SK-N-SH (cell line): ENCODE measurements at regions not wholly inside any gene's neighbourhood (a gene's known extent, or its start where the extent isn't known, plus 50 kb on each side); places are given as distances from the start of the nearest gene placed in this dataset.

Experiments used
- CTCF ChIA-PET: fragments of 300-600, 350-600 bp; formaldehyde crosslinking; extraction: SDS; loops from one replicate; lab custom pipeline; 2021; lab: Yijun Ruan, JAX
- POLR2A ChIA-PET: fragments of 350-600 bp; sonication (Branson Sonifier 250); formaldehyde crosslinking; extraction: SDS; loops from one replicate; lab custom pipeline; 2020; ENCODE audit warnings: antibody characterized with exemption, inconsistent platforms; lab: Yijun Ruan, JAX
- DNase-seq: peaks from one replicate; pipeline ENCODE4 v3.0.0; 2012
- H2AFZ ChIP-seq: fragments of 200-600 bp; sonication (generic); 2 replicates; pipeline ENCODE4 v1.8.1; 2016; ENCODE audit warnings: antibody characterized with exemption, mild to moderate bottlenecking, low read depth
- H3F3A ChIP-seq: fragments of 200-600 bp; sonication (generic); replicated peaks from 2 replicates; pipeline ENCODE3; 2016; ENCODE audit warnings: antibody characterized with exemption, mild to moderate bottlenecking; ENCODE audit not compliant: insufficient read depth
- H3K27ac ChIP-seq, 2 experiments: fragments of 200-500 bp in 1 of 2; fragments of 200-600 bp in 1 of 2; sonication (Bioruptor generic) in 1 of 2; sonication (generic), shearing (Covaris generic) in 1 of 2; 2 replicates each; pipeline versions ENCODE4 v1.5.1 to v1.6.1; 2014 to 2016; ENCODE audit warnings: low read depth in 2 of 2, inconsistent platforms in 1 of 2, low read length in 1 of 2, mild to moderate bottlenecking in 1 of 2, mixed read lengths in 1 of 2
- H3K27me3 ChIP-seq: fragments of 200-600 bp; sonication (generic), shearing (Covaris generic); 2 replicates; pipeline ENCODE4 v1.6.1; 2016; ENCODE audit warnings: mixed run types; ENCODE audit not compliant: insufficient read depth
- H3K36me3 ChIP-seq, 2 experiments: fragments of 200-500 bp in 1 of 2; fragments of 200-600 bp in 1 of 2; sonication (Bioruptor generic) in 1 of 2; sonication (generic) in 1 of 2; replicated peaks in 1 of 2; 2 replicates each; pipeline versions ENCODE3 to v1.5.1; 2014 to 2016; ENCODE audit warnings: low read length in 1 of 2, mild to moderate bottlenecking in 1 of 2; ENCODE audit not compliant: insufficient read depth in 2 of 2, control insufficient read depth in 1 of 2
- H3K4me1 ChIP-seq, 2 experiments: fragments of 200-500 bp in 1 of 2; fragments of 200-600 bp in 1 of 2; sonication (Bioruptor generic) in 1 of 2; sonication (generic), shearing (Covaris generic) in 1 of 2; 2 replicates each; pipeline versions ENCODE4 v1.5.1 to v1.6.1; 2014 to 2016; ENCODE audit warnings: low read depth in 1 of 2, low read length in 1 of 2, mixed run types in 1 of 2; ENCODE audit not compliant: insufficient read depth in 2 of 2, control insufficient read depth in 1 of 2
- H3K4me2 ChIP-seq: fragments of 200-600 bp; sonication (generic), shearing (Covaris generic); 2 replicates; pipeline ENCODE4 v1.6.1; 2017; ENCODE audit warnings: mixed run types
- H3K4me3 ChIP-seq, 2 experiments: fragments of 200-500 bp in 1 of 2; fragments of 200-600 bp in 1 of 2; sonication (Bioruptor generic) in 1 of 2; sonication (generic), shearing (Covaris generic) in 1 of 2; 2 replicates each; pipeline versions ENCODE4 v1.5.1 to v1.8.1; 2014 to 2016; ENCODE audit warnings: low read depth in 2 of 2, inconsistent platforms in 1 of 2, low read length in 1 of 2, mild to moderate bottlenecking in 1 of 2, mixed read lengths in 1 of 2, moderate library complexity in 1 of 2
- H3K79me2 ChIP-seq: fragments of 200-600 bp; sonication (generic); 2 replicates; pipeline ENCODE4 v1.8.1; 2017; ENCODE audit warnings: mild to moderate bottlenecking; ENCODE audit not compliant: insufficient read depth
- H3K9ac ChIP-seq: fragments of 200-600 bp; sonication (generic); 2 replicates; pipeline ENCODE4 v1.6.1; 2017; ENCODE audit warnings: mixed run types
- H3K9me2 ChIP-seq: fragments of 200-600 bp; sonication (generic); 2 replicates; pipeline ENCODE4 v1.6.1; 2017; ENCODE audit warnings: mixed run types
- H3K9me3 ChIP-seq: fragments of 200-600 bp; sonication (generic); 2 replicates; pipeline ENCODE4 v1.6.1; 2017; ENCODE audit warnings: mixed run types, mild to moderate bottlenecking, moderate library complexity
- H4K20me1 ChIP-seq: fragments of 200-600 bp; sonication (generic); 2 replicates; pipeline ENCODE4 v1.6.1; 2017; ENCODE audit warnings: mild to moderate bottlenecking, mixed run types; ENCODE audit not compliant: insufficient read depth
- ELF1 ChIP-seq: IDR thresholded peaks from 2 replicates; pipeline ENCODE4 v1.4.0; 2012
- GABPA ChIP-seq: IDR thresholded peaks from 2 replicates; pipeline ENCODE4 v1.4.0; 2012; ENCODE audit warnings: low read depth, mild to moderate bottlenecking
- IRF3 ChIP-seq: fragments of 150-350 bp; IDR thresholded peaks from 2 replicates; pipeline ENCODE4 v1.6.1; 2016; ENCODE audit warnings: mild to moderate bottlenecking, low read depth, low read length
- PBX3 ChIP-seq: IDR thresholded peaks from 2 replicates; pipeline ENCODE4; 2012
- RFX5 ChIP-seq: IDR thresholded peaks from 2 replicates; pipeline ENCODE4 v1.6.1; 2012; ENCODE audit warnings: mild to moderate bottlenecking, improper control_type of control experiment, low read length
- RXRA ChIP-seq: IDR thresholded peaks from 2 replicates; pipeline ENCODE4 v1.4.0; 2012; ENCODE audit warnings: low read depth, mild to moderate bottlenecking, borderline replicate concordance
- TEAD4 ChIP-seq: IDR thresholded peaks from 2 replicates; pipeline ENCODE4 v1.4.0; 2012; ENCODE audit warnings: mild to moderate bottlenecking, borderline replicate concordance; ENCODE audit not compliant: insufficient read depth
- WGBS: methylation state at CpG from one replicate; pipeline ENCODE4 v1.1.6; 2017; ENCODE audit warnings: low lambda C conversion rate; 5-methylcytosine and 5-hydroxymethylcytosine counted together

DNA sequence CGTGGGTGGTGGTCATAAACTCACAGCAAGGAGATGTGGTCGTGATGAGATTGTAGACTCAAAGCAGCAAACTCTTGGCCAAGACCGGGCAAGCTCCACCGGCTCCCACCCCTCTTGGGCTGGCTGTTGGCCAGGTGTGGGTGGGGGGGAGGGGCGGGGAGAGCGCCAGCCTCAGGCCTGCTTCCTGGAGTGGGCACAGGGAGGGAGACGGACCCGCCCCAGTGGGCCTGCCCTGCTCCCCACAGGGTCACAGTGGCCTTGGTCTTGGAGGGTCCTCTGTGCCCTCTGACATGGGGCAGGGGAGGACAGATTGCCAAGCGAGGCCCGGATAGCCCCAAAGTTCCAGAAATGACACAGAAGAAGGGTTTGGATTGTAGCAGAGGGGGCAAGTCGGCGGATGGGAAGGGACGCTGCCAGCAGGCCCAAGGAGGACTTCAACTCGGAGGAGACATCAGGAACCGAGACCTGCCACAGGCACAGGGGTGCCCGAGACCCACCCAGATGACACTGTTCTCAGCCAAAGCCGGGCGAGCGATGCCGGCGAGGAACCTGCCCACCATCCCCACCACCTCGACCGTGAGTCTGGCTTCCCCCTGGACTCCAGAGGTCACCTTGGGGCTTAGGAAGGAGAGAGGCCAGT lies 85.4 kb upstream of the ACTRT2 start:
- Histone ChIP-seq H3K4me2 (no peak overlapping the region), H3K9me2 (no peaks in the 10 kb centered on the region), H3K9ac (no peak overlapping the region), H3K9me3 (no peaks in the 10 kb centered on the region), H3K4me3 (no peak overlapping the region), H2AFZ (no peak overlapping the region), H3K36me3 (no peaks in the 10 kb centered on the region), H3K27ac (no peak overlapping the region), H3F3A (no peaks in the 10 kb centered on the region), H3K4me1 (no peaks in the 10 kb centered on the region), H3K27me3 (no peaks in the 10 kb centered on the region), H3K79me2 (no peaks in the 10 kb centered on the region), H4K20me1 (no peaks in the 10 kb centered on the region)
- ChIA-PET POLR2A (no interaction called here), CTCF (no interaction called here)
- 7% methylated on average over 2 of the region's 23 CpGs for WGBS
- DNase-seq = no peak
- TF ChIP-seq ELF1 (no peak), IRF3 (no peak), RFX5 (no peak), TEAD4 (no peak), GABPA (no peak)

- H3K9ac ChIP-seq = no peak overlapping the region
- WGBS = 30% methylated on average over 15 of the region's 22 CpGs
- no peaks in the 10 kb centered on the region for H3K9me3 ChIP-seq
- no peaks in the 10 kb centered on the region for H3K4me1 ChIP-seq
- H3K9me2 ChIP-seq = no peaks in the 10 kb centered on the region
- H3K27ac ChIP-seq = no peak overlapping the region
- no peak for TF ChIP-seq RXRA
- TF ChIP-seq, all 33 proteins: peak for 0
- Histone ChIP-seq H3F3A (no peaks in the 10 kb centered on the region), H3K4me2 (no peak overlapping the region), H3K4me3 (no peak overlapping the region), H3K36me3 (no peaks in the 10 kb centered on the region), H3K27me3 (no peaks in the 10 kb centered on the region), H4K20me1 (no peaks in the 10 kb centered on the region), H3K79me2 (no peaks in the 10 kb centered on the region), H2AFZ (no peak overlapping the region)
- ChIA-PET CTCF (no interaction called here), POLR2A (no interaction called here)
- no peak for DNase-seq
Observed at GRCh38 chr1:2936559-2937515, 84.4 kb upstream of the ACTRT2 start.

DNA sequence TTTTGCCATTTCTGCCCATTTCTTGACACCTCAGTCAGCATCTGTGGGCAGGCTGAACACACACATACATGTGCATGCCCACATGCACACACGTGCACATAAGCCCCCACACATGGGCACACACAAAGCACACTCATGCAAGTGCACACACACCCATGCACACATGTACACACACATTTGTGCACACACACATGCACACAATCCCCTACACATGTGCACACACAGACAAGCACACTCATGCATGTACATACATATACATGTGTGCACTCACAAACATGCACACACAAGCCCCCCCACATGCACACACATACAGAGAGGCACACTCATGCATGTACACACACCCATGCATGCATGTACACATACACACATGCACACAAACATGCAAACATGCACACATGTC lies 83.5 kb upstream of the ACTRT2 start:
- H3K9me2 ChIP-seq = no peaks in the 10 kb centered on the region
- POLR2A ChIA-PET = no interaction called here
- no peak overlapping the region for H3K9ac ChIP-seq
- no peak overlapping the region for H3K4me3 ChIP-seq
- H3K4me2 ChIP-seq = no peak overlapping the region
- TF ChIP-seq PBX3 = no peak
- H3K36me3 ChIP-seq = no peaks in the 10 kb centered on the region
- H3K27me3 ChIP-seq = no peaks in the 10 kb centered on the region
- no peaks in the 10 kb centered on the region for H3F3A ChIP-seq
- no peak overlapping the region for H3K27ac ChIP-seq
- no peaks in the 10 kb centered on the region for H3K79me2 ChIP-seq
- no peaks in the 10 kb centered on the region for H3K4me1 ChIP-seq
- no peaks in the 10 kb centered on the region for H3K9me3 ChIP-seq
- CTCF ChIA-PET = no interaction called here
- 10% methylated on average over 1 of the region's 1 CpG for WGBS
- no peak for DNase-seq
- no peak overlapping the region for H2AFZ ChIP-seq
- H4K20me1 ChIP-seq = no peaks in the 10 kb centered on the region
